ENCODE measurements at regions not wholly inside any gene's neighbourhood (a gene's known extent, or its start where the extent isn't known, plus 50 kb on each side); places are given as distances from the start of the nearest gene placed in this dataset.

GRCh38 chr10:42690449-42691360 is 52.3 kb upstream of the ZNF33B start:
- Histone ChIP-seq H3K27ac (ENCODE audit: low read depth) (no peak overlapping the region), H3K79me2 (replicated peaks; ENCODE audit: insufficient read depth) (no peaks in the 10 kb centered on the region), H3K36me3 (ENCODE audit: insufficient read depth) (no peaks in the 10 kb centered on the region), H2AFZ (no peak overlapping the region), H4K20me1 (replicated peaks; ENCODE audit: insufficient read depth) (no peaks in the 10 kb centered on the region), H3K4me3 (no peak overlapping the region), H3K4me1 (ENCODE audit: insufficient read depth) (no peaks in the 10 kb centered on the region), H3K9me2 (ENCODE audit: insufficient read depth) (no peaks in the 10 kb centered on the region), H3K4me2 (no peak overlapping the region), H3F3A (replicated peaks; ENCODE audit: low read depth) (no peaks in the 10 kb centered on the region), H3K27me3 (ENCODE audit: insufficient read depth) (no peaks in the 10 kb centered on the region)
- peak; percentile 72 for DNase-seq (ENCODE audit: low spot score)
- no peak overlapping the region for H3K27ac Mint-ChIP-seq
- peaks cover 4% of the 10 kb centered on the region; the same call in 2 of the 3 replicates for H3K36me3 Mint-ChIP-seq (ENCODE audit: low read depth)
- ATAC-seq = peak; percentile 80
- peaks cover 81% of the 10 kb centered on the region for H3K9me3 Mint-ChIP-seq
- no peaks in the 10 kb centered on the region for H3K4me1 Mint-ChIP-seq
- no peak overlapping the region for H3K4me3 Mint-ChIP-seq
- H3K27me3 Mint-ChIP-seq (ENCODE audit: insufficient read depth, low read depth, poor library complexity) = peaks cover 4% of the 10 kb centered on the region
- TF ChIP-seq, protein P1, sequence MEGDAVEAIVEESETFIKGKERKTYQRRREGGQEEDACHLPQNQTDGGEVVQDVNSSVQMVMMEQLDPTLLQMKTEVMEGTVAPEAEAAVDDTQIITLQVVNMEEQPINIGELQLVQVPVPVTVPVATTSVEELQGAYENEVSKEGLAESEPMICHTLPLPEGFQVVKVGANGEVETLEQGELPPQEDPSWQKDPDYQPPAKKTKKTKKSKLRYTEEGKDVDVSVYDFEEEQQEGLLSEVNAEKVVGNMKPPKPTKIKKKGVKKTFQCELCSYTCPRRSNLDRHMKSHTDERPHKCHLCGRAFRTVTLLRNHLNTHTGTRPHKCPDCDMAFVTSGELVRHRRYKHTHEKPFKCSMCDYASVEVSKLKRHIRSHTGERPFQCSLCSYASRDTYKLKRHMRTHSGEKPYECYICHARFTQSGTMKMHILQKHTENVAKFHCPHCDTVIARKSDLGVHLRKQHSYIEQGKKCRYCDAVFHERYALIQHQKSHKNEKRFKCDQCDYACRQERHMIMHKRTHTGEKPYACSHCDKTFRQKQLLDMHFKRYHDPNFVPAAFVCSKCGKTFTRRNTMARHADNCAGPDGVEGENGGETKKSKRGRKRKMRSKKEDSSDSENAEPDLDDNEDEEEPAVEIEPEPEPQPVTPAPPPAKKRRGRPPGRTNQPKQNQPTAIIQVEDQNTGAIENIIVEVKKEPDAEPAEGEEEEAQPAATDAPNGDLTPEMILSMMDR (conservative IDR thresholded peaks at IDR 0.05; ENCODE audit: low read depth in 2 of 2) = peak; percentile 34 to 72
- TF ChIP-seq POLR2AphosphoS5 (IDR thresholded peaks at IDR 0.05; ENCODE audit: low read depth) = no peak

- no peak overlapping the region for H3K27ac ChIP-seq (ENCODE audit: low read depth)
- Mint-ChIP-seq H3K4me3 (no peak overlapping the region), H3K4me1 (no peaks in the 10 kb centered on the region), H3K27ac (no peak overlapping the region), H3K27me3 (ENCODE audit: insufficient read depth, low read depth, poor library complexity) (peaks cover 4% of the 10 kb centered on the region), H3K36me3 (ENCODE audit: low read depth) (peaks cover 4% of the 10 kb centered on the region; the same call in 2 of the 3 replicates), H3K9me3 (peaks cover 78% of the 10 kb centered on the region)
- no peak overlapping the region for H3K4me2 ChIP-seq
- H3K79me2 ChIP-seq (replicated peaks; ENCODE audit: insufficient read depth) = no peaks in the 10 kb centered on the region
- ATAC-seq = no peak
- no peaks in the 10 kb centered on the region for H3K27me3 ChIP-seq (ENCODE audit: insufficient read depth)
- H3K36me3 ChIP-seq (ENCODE audit: insufficient read depth) = no peaks in the 10 kb centered on the region
- H3K9me2 ChIP-seq (ENCODE audit: insufficient read depth) = no peaks in the 10 kb centered on the region
- H3K4me3 ChIP-seq = no peak overlapping the region
- no peaks in the 10 kb centered on the region for H4K20me1 ChIP-seq (replicated peaks; ENCODE audit: insufficient read depth)
- no peaks in the 10 kb centered on the region for H3K4me1 ChIP-seq (ENCODE audit: insufficient read depth)
- H3F3A ChIP-seq (replicated peaks; ENCODE audit: low read depth) = no peaks in the 10 kb centered on the region
- peak; percentile 0 for DNase-seq (ENCODE audit: low spot score)
- H2AFZ ChIP-seq = no peak overlapping the region
- TF ChIP-seq ZNF114 (CRISPR knock-in tag; IDR thresholded peaks at IDR 0.05) = no peak
- TF ChIP-seq POLR2AphosphoS5 (IDR thresholded peaks at IDR 0.05; ENCODE audit: low read depth) = no peak
- TF ChIP-seq ETS1 (IDR thresholded peaks at IDR 0.05) = no peak
- TF ChIP-seq NANOG (IDR thresholded peaks at IDR 0.05; ENCODE audit: borderline replicate concordance) = no peak
- TF ChIP-seq REST (IDR thresholded peaks at IDR 0.05; ENCODE audit: unreplicated experiment) = no peak
Observed at GRCh38 chr10:42691361-42692120, 53.2 kb upstream of the ZNF33B start.
